Neural progenitor cell (in vitro differentiated cells): ENCODE measurements at regions not wholly inside any gene's neighbourhood (a gene's known extent, or its start where the extent isn't known, plus 50 kb on each side); places are given as distances from the start of the nearest gene placed in this dataset.

Source experiments
- CTCF ChIP-seq: fragments of 200-600 bp; sonication (generic); IDR thresholded peaks from 2 replicates; pipeline ENCODE4 v1.5.1; 2017; ENCODE audit warnings: antibody characterized with exemption, mild to moderate bottlenecking
- EZH2 ChIP-seq: fragments of 200-600 bp; sonication (generic); IDR thresholded peaks from 2 replicates; pipeline ENCODE4 v1.6.1; 2017; ENCODE audit warnings: antibody characterized with exemption, mild to moderate bottlenecking, moderate library complexity

DNA sequence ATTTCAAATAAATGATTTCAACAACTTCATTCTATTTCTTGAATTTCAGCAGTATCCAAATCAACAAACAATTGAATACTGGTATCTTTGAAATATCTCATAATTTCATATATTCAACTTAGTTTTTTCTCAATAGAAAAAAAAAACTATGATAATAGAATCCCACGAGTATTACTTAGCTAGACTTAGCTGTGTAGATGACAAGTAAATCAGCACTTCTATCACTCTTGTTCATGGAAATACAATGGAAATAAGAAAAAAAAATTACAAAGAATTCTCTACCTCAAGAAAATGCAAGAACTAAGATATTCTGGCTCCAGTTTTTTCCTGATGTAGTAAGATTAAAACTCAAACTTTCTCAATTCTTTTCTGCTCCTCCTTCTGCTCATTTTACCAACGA, 256.2 kb upstream of the KYNU start:
- TF ChIP-seq CTCF = no peak
- no peak for TF ChIP-seq EZH2
